Activated CD4-positive, alpha-beta T cell treated with anti-CD3 and anti-CD28 coated beads, Interleukin-2, amount 50 U/mL, for 4 hours (primary cell): ENCODE measurements at regions not wholly inside any gene's neighbourhood (a gene's known extent, or its start where the extent isn't known, plus 50 kb on each side); places are given as distances from the start of the nearest gene placed in this dataset.

Source experiments
- DNase-seq, 2 experiments: peaks; one replicate each; pipeline ENCODE4 v3.0.0-alpha.2; 2020

DNA sequence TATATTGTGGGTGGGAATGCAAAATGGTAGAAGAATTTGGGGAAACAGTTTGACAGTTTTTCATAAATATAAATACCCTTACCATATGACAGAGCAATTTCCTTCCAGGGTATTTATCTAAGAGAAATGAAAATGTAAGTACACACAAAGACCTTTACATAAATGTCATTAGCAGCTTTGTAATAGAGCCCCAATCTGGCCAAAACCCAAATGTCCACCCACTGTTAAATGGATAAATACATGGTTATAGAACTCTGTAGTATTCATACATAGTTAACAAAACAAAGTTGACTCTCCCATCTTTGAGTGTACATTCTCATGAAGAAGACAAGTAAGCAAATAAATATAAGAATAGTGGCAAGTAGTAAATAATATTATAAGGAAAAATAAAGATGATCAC is 514.8 kb upstream of the NOX3 start:
- DNase-seq: no peak

DNA sequence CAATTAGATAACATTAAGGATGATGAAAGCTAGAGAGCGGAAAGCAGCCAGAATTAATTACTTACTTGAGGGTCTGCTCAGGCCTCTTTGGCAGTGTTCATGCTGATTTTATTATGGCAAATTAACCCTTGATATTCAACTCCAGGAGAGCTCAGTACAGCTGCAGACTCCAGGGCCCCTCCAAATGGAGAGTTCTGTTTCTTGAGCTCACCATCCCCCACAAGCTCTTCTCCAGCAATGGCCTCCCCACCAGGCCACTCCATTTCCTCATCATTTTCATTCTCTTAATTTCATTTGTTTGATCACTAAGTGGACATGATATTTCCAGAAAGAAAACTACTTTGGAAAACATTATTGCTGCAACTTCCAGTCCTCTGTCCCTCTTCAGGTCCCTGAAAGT is 513.3 kb upstream of the NOX3 start:
- no peak for DNase-seq

- DNase-seq: no peak
Observed at GRCh38 chr6:155967322-155967721, 511.7 kb upstream of the NOX3 start.

- no peak for DNase-seq
Observed at GRCh38 chr6:155964544-155964943, 508.9 kb upstream of the NOX3 start.

DNA sequence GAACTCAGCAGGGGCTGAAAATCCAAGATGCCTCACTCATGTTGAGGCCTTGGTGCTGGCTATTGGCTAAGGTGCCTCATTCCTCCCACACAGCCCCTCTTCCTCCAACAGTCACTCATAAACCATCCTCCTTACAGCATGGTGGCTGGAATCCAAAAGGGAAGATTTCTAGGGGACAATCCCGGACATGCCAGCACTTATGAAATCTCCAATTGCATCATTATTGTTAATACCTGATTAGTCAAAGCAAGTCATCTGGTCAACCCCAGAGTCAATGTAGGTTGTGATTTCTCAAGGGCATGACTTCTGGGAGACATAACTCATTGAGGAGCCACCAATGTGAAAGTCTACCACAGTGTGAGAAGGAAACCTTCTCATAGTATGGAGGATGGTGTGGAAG is 506.6 kb upstream of the NOX3 start:
- DNase-seq: no peak

- DNase-seq: no peak
Observed at GRCh38 chr6:155959898-155960495, 504.4 kb upstream of the NOX3 start.

GRCh38 chr6:155958550-155958949 is 502.9 kb upstream of the NOX3 start:
- no peak for DNase-seq

DNA sequence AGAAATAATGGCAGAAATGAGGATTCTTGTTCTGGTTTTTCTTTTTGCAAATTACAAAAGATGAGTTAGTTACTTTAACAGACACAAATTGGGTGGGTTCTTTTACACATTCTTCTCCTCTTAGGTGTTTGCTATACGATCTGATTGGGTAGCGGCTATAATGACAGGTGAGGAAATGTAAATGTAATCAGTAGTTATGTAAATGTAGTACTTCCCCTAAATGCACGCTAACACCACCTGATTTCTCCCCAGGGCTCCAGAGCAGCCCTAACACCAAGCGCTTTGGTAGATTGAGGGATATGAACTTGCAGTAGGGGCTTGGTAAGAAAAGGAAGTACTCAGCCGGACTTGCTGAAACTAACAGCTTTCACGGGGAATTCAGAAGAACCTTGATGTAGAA is 499.4 kb upstream of the NOX3 start:
- DNase-seq: no peak

DNA sequence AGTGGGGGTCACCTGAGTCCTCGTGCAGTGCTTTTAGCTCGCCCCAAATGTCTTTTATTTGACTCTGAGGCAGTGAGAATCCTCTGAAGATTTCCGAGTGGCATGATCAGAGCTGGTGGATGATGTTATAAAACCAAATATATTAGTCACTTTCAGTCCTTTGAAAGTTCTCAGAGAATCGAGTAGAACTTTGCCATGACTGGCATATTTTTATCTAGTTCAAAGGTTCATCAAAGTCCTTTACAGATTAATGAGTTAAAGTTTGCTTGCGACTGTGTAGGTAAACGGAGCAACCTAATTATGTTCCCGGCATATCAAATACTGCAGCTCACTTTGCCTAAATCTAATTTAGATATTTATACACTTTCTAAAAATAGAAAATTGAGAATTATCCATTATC is 498.5 kb upstream of the NOX3 start:
- no peak for DNase-seq

- no peak for DNase-seq
Observed at GRCh38 chr6:155949256-155949655, 493.6 kb upstream of the NOX3 start.

- DNase-seq: no peak
Observed at GRCh38 chr6:155946860-155947259, 491.2 kb upstream of the NOX3 start.

- DNase-seq: no peak
Observed at GRCh38 chr6:155943635-155944034, 488.0 kb upstream of the NOX3 start.

DNA sequence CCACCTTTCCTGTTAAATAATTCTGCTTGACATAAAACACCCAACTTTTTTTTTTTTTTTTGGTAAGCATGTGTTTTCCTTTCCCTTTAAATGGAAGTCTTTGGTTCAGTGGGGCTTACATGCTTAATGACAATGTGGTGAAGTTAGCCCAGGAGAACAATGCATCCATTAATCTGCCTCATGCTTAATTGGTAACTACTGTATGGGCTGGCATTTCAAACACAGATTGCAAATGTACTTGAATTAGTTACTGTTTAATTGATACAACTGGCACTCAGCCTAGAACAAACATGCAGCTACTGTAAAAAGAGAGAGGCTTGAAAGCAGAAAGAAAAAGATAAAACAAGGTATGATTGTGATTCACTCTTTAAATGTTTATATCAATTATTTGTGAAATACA is 483.6 kb upstream of the NOX3 start:
- DNase-seq: no peak

GRCh38 chr6:155936551-155936950 is 480.9 kb upstream of the NOX3 start:
- DNase-seq: no peak

GRCh38 chr6:155936127-155936526 is 480.5 kb upstream of the NOX3 start:
- DNase-seq: no peak

- DNase-seq: no peak
Observed at GRCh38 chr6:155916846-155917624, 461.4 kb upstream of the NOX3 start.

DNA sequence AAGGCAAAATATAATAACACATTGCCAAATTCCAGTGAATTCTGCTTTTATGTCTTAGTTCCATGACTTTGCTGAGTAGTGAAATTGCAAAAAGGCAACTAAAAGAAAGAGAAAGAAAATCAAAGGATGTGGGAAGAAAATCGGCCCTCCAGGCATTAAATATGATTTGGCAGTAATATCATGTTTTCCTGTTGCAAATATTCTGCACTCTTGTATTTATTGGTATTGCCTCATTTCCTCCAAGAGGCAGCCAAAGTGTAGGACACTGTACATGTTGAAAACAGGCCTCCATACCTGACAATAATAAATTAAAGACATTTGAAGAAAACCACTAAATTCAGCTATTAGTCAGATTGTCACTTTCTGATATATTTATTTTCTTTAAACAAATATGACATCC is 460.0 kb upstream of the NOX3 start:
- no peak for DNase-seq

DNA sequence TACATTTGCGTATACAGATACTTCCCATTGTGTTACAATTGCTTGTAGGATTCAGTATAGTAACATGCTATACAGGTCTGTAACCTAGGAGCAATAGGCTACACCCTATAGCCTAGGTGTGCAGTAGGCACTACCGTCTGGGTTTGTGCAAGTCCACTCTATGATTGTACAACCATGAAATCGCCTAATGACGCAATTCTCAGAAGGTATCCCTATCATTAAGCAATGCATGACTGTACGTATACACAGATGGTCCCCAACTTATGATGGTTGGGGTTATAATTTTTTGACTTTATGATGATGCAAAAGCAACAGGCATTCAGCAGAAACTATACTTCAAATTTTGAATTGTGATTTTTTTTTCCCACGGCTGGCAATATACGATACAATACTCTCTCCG is 458.2 kb upstream of the NOX3 start:
- DNase-seq: no peak

GRCh38 chr6:155909710-155910109 is 454.1 kb upstream of the NOX3 start:
- DNase-seq: no peak

- no peak for DNase-seq
Observed at GRCh38 chr6:155895641-155896040, 440.0 kb upstream of the NOX3 start.

GRCh38 chr6:155894758-155895157 is 439.1 kb upstream of the NOX3 start:
- no peak for DNase-seq

DNA sequence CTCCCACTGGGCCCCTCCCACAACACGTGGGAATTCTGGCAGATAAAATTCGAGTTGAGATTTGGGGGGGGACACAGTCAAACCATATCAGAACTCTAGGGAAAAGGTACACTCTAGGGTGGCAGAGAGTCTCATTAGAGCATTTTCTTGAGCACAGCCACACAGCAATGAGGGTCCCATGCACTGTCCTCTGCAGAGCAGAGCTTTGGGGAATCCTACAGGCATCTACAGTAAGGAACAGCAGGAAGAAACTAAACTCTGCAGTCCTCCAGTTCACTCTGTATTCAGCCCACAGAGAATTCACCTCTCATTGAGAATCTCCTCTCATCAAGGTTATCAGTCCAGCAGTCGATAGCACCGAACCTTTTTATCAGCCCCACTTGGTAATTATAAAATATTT is 438.6 kb upstream of the NOX3 start:
- DNase-seq: no peak

DNA sequence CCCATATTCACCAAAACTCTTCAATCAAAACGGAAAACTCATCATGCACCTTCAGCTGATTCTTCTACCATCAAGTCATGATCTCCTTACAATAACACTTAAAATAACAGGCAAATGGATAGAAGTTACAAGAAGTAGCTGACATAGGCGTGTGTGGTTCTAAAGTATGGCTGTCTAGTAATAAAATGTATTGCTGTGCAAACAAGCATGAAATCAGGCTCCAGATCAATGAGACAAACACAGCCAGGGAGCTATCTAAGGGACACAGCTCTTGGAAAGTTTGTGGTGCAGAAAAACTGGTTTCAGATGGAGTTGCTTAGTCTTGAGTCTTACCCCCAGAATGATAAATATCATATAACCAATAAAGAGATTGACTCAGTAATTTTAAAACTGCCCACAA is 434.8 kb upstream of the NOX3 start:
- DNase-seq: no peak

DNA sequence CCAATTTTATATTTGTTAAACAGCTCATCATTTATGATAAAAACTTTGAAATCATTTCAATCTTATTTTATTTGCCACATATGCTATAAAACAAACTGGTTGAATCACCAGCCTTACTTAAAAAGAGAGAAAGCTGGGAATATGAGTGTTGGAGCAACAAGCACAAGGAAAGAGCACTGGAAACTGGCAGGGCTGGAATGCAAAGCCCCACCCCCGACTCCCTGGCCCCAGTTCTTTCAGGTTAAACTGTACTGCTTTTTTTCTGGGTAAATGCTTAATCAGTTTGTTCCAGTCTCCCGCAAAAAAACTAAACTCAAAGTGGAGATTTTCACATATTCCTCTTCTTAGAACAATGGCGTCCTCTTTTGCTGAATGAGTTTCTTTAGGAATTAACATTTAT is 433.8 kb upstream of the NOX3 start:
- no peak for DNase-seq

DNA sequence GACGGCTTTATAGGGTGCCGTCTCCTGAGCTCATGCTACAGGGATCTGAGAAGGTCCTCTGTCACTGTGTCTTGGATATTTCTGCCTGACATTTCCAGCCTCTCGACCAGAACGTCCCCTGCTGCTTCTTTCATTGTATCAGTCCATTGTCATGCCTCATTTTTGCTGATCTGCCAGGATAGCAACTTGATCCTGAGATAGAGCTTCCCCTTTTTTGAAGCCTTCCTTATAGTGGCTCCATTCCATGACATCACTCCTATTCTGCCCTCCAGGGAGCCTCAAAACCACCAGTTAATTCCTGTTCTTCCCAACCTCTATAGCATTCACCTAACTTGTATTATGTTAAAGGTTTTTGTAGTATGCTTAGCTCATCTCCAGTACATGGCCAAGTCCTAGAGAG is 431.8 kb upstream of the NOX3 start:
- no peak for DNase-seq
